Fibroblast of skin of right biceps (primary cell): ENCODE measurements at regions not wholly inside any gene's neighbourhood (a gene's known extent, or its start where the extent isn't known, plus 50 kb on each side); places are given as distances from the start of the nearest gene placed in this dataset.

Experiments used
- DNase-seq: peaks from one replicate; pipeline ENCODE4 v3.0.0-alpha.2; 2013

DNA sequence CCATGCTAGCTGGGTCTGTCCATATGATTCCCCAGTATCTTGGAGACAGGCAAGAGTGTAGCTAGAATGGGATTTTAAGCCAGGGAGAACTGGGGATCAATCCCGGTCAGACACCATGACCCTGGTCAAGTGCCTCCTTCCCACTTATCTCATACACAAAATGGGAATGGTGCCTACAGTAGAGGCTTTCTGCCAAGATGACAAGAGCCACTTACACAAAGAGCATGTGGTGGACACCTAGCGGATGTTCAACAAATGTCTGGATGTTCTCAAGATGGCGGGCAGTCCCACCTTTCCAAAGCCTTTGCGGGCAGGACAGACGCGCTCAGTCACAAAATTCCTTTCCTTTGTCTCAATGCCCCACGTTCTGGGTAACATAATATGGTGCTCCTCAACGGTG, 57.3 kb downstream of the MAF start:
- DNase-seq, result no peak

DNA sequence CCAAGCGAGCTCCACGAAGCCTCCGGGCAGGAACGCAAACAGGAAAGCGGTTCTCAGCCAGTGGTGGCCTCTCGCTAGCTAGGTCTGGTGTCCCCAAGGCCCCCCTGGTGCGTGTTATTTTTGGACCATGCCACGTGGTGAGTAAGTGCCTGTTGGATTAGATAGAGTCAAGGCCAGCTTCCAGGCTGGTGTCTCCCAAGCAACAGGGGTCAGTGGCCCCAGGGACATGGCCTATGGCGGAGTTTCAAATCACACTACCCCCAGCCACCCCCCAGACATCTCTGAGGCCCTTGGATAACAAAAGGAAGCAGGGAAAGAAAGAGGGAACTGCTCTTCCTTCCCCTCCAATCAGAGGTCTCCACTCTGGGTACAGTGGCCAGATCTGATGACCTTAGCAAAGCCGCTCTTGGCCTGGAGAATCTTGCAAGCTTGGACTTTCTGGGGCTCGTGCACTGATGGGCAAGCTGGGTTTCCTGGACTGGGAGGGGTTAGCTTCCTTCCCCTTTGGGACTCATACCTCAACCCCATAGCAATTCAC, 58.2 kb downstream of the MAF start:
- no peak for DNase-seq

DNA sequence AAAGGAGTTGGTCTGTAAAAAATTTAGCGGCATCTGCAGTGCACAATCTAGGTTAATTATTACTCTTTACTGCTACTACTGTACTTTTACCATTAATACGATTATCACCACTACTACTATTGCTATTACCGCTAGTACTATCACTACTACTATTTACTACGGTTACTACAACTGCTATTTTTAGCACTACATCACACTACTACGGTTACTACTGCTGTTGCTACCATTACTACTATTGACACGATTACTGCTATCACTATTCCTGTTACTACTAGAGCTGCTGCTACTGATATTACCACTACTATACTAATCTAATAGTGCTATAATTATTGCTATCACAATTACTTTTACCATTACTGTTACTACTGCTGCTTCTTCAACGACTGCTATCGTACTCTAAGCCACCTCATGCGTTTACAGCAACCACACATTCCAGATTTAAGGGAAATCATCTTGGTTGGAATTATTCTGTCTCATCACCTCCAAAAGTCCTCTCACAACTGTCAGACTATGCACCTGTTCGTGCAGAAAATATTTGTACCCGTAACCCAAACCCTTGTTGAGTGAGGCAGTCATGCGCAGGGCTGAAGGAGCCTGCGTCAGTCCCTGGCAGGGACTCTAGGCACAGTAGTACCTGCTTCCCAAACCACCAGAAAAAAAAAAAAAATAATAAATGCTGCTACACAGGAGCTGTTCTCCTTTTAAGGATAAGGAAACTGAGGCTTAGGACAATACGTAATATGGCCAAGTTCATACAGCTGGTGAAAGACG, 59.5 kb downstream of the MAF start:
- DNase-seq, result no peak

DNA sequence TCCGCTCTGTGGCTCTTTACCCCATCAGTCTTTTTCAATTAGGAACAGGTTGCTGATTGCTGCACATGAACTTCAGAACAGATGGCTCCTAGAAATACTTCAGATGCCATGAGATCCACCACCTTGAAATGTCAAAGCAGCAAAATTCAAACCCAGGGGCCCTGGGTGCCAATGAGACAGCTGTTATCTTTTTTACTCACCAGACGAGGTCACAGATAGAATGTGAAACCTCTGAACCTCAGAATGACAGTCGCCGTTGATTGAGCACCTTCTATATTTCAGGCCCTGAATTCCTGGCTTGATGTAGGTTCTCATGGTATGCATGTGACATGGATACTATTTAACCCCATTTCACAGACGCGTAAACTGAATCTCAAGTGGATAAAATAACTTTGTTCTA, 63.0 kb downstream of the MAF start:
- no peak for DNase-seq

DNA sequence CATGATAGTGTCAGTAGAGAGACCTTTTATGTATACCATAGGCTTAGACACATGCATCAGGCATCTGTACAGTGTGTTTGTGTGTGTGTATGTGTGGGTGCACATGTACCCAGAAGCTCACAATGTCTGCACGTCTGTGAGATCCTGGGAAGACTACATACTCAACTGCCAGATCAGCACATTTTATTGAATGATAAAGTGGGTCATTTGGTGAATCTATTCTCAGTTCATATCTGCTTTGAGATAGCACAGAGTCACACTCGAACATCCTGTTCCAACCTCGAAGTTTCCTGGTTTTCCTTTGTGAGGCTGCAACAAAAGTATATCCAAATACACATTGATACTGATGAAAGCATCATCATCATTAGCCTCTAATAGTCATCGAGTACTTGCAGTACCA, 63.6 kb downstream of the MAF start:
- no peak for DNase-seq

DNA sequence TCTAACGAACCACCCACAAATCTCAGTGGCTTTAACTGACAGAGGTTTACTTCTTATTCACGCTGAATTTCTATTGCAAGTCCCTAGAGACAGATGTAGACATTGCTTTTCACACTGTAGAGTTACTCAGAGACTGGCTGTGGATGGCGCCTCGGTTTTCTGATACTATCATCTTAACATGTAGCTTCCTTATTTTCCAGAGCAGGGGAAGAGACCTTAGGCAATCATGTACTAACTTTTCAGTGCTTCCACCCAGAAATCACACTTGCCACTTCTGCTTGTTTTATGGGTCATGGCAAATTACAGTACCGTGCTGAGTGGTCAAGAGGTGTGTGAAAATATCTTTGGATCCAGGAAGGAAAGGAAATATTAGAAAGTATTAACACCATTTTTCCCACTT, 65.4 kb downstream of the MAF start:
- DNase-seq, result no peak

DNA sequence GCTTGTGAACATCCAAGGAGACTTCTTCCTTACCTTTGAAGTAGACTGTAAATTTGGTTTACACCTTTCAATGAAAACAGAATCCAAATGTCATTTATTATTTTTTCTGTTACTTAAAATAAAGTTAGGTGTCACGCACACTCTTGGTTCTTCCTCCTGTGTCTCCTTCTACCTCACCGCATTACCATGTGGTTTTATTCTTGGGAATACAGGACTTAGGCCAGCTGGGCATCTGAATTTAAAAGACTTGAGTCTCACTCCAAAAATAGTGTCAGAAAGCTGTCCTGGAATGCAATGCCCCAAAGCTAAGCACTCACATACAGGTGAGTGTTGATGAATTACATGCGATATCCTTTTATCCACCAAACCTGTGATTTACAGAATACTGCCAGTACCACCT, 66.4 kb downstream of the MAF start:
- no peak for DNase-seq

DNA sequence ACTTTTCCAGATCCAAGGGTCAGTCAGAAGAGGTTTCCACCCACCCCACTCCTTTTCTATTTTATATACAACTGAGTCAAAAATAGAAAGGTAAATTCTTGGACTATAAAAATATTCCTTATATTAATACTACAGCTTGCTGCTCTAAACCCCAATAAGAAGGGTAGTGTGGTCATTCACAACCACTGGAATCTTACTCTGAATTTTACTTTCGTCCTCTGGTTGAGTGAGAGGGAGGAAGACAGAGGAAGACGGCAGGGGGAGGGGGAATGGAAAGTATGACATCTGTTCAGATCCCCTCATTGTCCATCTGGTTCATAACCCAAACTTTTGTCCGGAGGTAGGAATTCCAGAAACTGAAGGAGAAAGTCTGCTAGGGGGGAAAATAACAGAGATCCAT, 67.2 kb downstream of the MAF start:
- DNase-seq, result no peak

DNA sequence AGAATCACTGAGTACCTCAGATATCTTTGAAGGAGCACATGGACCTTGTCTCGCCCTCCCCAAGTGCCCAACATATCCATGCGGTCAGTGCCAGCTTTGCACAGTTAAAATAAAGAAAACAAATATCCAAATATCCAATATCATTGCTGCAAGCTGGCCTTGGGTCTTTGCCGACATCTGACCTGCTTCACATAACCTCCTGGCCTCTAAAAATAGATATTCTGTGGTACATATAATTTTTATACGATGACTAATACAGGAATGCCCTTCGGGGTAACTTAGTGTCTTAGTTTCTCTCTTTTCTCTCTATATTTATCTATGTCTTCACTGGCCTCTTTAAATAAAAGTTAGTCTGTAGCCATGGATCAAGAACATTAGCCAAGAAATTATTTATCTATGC, 67.8 kb downstream of the MAF start:
- no peak for DNase-seq

DNA sequence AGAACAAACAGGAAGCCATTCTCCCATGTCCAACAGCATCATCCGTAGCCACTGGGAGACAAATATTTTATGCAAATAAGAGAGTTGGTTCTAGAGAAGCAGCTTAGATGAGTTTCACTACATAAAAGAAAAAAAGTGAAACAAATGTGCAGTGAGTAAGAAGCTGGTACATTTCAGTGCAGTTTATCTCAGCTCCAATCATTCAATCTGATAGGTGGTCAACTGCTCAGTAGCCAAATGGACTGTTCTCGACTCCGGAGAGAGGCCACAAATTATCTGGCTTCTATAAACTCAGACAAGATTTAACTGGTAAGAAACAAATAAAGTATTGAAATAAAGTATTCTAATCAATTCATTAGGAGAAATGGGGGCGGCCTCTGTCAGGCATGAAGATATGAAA, 68.3 kb downstream of the MAF start:
- no peak for DNase-seq

DNA sequence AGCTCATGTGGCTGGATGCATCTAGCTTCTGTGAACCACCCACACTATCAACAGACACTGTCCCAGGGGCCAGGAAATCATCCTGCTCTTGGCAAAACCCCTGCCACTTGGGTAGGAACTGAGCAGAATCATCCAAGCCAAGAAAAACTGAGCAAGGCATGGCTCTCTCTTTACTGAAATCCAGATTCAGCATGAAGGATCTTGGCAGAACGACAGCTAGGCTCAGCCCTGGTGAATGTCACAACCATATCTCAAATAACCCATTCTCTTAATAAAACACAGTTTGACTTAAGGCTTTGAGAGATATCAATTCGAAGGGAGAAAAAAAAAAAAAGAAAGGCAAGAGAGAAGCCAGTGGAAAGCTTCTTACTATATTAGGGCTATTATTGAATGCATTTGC, 72.2 kb downstream of the MAF start:
- DNase-seq, result no peak

DNA sequence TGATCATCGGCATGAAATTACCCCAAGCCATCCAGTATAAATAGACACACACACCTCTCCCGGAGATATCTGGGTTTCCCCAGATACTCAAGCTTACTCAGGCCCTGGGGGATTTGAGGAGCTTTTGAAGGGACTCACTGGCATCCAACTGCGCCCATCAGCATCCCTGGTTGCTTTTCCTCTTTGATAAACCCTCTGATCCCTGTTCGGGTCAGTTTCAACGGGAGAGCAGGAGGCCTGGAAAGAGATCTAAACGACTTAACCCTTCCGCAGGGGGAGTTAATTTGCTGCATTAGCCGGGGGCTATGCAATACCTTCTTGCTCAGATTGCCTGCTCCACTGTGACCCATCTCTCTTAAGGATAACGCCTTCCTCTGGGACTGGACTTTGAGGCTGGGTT, 76.6 kb downstream of the MAF start:
- no peak for DNase-seq

DNA sequence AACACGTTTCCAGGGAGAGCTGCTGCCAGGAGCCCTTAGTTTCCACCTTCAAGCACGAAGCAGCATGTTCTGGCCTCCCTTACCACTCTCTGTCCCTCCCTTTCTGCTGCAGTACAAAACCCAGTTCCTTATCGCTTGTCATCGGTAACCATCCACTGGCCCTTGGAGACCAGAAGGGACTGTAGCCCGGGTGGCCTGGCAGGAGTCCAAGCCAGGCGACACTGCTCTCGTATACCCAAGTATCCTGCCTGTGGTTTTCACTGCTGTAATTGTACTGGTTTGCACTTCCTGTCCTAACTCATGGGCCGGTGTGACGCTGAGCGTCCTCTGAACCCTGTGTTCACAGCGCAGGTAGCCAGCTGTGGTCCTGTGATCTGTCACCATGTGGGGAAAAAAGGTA, 81.1 kb downstream of the MAF start:
- DNase-seq, result no peak

DNA sequence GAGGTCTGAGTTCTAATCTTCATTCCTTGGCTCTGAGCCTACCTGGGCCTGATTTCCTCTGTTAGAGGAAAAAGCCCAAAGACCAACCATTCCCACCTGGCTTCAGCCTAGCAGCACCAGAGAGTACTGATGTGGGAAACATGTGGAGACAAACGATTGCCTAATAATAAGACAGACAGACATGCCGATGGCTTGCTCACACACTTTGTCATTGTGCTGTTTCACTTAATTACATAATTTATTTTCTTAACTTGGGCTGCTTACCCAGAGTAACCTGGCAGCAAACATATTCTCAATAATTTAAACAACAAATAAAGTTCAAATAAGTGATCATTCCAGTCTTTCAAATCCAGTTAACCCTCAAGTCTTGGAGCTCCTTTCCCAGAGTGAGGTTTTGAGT, 83.4 kb downstream of the MAF start:
- no peak for DNase-seq

DNA sequence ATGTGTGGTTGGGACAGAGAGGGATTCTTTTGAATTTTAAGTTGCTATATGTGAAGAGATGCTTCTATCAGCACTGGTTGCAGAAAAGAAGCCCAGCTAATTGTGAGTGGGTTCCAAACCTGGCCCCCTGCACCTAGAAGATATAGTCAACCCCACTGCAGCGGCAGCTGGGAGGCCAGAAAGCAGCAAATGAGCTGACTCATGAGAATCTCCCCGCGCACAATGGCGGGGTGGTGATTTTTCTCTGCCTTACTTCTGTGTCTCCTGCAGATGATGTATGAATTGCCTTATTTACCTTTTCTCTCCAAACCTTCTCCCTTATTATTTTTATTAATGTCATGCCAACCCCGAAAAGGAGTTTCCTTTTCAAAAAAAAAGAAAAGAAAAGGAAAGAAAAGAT, 89.7 kb downstream of the MAF start:
- no peak for DNase-seq

DNA sequence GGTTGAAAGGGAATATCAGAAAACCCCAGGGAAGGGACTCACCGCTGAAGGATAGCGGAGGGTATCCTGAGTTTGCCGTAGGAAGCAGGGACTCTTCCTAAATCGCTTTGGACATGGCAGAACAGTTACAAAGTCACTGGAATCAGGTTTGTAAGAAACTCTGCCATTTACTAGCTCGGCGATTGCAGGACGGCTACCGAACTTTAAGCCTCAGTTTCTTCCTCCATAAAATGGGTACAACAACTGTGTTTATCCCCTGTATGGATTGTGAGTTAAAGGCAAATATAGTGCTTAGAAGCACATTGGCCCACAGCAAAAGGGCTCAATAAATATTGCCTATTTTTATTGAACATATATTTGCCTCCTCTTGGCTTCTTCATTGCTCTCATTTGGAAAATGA, 90.6 kb downstream of the MAF start:
- no peak for DNase-seq

DNA sequence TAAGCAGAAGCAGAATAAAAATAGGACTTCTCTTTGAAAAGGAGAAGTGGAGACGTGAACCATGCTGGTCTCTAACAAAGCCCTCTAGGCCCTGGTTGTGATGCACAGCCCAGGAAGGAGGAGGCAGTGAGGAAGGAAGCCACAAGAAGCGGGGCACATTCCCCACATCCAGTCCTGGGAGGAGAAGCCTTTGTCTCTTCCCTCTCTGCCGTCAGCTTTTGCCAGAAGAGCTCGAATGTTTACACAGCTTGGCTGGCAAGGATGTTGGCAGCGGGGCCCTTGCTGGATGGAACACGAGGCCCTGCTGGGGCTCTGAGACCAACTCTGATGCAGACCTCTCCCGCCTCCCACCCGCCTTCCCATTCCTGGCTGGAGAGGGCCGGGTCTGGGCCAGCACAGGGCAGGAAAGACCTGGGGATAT, 91.3 kb downstream of the MAF start:
- no peak for DNase-seq

DNA sequence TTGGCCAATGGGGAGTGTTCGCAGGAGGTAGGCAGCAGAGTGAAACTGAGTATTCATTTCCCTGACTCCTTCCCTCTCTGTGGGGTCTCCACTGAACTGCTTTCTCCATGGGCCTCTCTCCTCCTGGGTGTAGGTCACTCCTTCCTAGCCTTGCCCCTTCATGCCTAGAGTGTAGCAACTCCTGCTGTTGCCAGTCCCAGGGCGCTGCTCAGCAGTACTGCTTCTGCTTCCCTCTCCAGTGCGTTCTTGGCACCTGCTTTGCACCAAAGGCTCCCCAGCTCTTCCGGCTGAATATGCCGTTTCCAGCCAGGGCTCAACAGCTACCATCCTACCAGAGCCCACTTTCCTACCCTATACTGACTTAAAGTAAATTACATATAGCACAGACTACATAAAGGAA, 92.2 kb downstream of the MAF start:
- no peak for DNase-seq

DNA sequence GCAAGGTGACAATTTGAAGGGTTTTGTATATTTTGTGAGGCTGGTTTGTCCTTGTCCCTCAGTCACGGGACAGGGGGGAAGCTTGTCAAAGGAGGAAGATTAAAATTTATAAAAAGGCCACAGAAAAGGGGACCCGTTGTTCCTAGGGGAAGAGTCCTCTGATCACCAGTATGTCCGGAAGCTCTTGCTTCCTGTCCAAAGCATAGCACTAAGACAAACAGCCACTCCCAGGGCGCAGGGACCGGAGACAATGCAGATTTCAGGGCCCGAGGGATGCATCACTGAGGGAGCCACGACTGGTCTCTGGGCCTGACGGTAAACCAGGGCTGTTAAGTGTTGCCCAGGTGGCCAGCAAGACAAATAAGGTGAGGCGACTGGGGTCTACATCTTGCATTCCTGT, 95.2 kb downstream of the MAF start:
- DNase-seq, result no peak

DNA sequence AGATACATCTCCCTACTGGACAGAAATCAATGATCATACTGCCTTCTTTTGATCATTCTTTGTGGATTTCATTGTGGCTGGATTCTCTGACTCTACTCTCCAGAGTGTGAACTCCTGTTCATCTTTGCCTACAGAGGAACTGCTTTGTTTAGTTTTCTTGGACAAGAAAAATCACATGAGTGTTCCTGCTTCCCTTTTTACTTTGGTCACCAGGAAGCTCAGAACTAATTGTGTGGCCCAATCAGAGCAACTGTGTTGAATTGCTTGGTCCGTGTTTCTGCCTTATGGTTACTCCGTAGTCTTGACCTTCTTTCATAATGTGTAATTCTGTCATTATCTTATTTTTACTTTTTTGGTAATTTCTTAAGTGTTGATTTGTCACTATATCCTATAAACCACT, 97.0 kb downstream of the MAF start:
- no peak for DNase-seq

DNA sequence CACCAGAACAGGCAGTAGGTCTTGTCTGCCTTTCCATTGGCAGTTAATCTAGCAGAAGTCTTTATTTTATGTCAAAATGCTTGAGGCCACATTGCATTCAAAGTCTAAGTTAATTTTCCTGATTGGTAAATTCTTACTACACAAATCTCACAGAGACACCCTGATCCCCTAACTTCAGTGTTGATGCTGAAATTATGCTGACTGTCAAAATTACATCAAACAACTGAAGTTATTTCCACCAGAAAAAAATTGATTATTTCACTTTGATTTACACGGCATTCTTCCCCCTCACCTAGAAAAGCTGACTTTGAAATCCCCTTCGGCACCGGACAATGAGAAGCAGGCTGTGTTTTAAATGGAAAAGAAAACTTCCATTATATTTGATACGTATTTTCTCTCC, 99.1 kb downstream of the MAF start:
- no peak for DNase-seq

DNA sequence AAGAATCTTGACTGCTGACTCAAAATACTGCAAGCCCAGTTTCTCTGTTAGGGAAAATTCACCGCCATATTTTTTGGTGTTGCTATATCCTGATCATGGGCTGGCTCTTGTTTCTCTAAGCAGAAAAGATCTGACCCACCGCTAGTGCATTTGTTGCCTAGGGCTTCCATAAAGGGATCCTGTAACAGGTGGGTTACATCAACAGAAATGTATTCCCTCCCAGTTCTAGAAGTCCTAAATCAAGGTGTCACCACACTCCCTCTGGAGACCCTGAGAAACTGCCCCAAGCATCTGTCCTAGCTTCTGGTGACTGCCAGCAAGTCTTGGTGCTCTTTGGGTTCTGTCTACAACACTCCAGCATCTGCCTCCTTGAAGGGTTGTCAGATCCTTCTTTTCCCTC, 99.7 kb downstream of the MAF start:
- DNase-seq, result no peak

DNA sequence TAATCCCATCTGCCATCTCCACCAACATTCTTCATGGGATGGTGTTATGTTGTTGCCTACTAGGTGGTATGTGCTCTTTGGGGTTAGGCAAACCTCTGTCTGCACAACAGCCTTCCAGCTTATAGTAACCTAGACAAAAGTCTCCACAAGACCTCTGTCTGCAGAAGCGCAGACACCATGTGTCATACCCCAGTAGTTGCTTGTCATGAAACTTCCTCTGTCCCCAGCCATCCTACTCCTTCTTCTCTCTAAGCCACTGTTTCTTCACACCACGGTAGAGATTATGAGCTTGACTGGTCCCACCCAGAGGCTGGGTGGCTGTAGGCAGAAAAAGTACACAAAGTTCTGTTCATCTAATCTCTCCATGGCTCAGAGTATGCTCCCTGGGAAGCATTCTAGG, 100.3 kb downstream of the MAF start:
- no peak for DNase-seq

DNA sequence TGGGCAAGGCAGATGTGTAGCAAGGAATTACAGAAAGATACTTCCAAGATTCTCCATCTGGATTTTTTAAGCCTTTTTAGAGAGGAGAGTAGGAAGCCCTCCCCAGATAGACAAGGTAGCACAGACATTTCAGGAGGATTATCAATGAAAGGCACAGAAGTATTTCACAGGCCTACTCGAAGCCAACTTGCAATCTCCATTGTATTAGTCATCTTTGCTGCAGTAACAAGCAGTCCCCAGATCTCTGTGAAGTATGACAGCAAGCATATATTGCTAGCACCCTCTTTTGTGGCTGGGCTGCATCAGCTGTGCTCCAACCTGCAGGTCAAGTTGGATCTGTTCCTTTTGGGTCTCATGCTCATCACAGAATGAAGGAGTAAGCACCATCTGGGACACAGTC, 101.6 kb downstream of the MAF start:
- no peak for DNase-seq

DNA sequence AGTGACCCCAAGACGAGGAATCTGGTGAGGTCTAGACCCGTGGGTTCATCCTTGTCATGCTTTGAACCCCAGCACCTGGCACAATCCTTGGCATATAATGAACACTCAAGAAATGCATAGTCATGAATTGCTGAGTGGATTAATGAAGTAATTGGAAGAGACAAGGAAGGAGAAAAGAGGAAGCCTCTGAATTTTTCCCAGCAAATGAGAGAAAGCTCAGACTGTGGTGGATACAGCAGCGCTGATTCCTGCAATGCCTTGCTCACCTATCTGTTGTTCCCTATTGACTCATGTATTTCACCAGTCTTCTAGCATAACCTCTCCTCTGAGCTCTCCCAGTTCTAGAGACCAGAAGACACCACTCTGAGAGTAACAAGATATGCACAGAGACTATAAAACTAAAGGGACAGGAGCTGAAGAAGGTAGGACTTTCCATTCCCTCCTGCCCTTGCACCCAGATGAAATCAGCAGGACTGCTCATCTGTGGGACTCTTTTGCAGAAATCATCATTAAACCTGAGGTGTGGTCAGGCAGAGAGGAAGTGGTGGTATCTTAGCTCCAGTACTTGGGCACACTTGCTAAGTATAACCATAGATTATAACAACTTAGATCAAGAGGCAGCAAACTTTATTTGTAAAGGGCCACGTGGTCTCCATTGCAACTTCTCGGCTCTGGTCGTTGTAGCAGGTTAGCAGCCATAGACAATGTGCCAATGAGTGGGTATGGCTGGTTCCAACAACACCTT, 102.8 kb downstream of the MAF start:
- no peak for DNase-seq
